Activated CD8-positive, alpha-beta memory T cell treated with anti-CD3 and anti-CD28 coated beads, Interleukin-2, amount 10 ng/mL, durations not matched to agents 7 days and 5 days (primary cell): ENCODE measurements at regions not wholly inside any gene's neighbourhood (a gene's known extent, or its start where the extent isn't known, plus 50 kb on each side); places are given as distances from the start of the nearest gene placed in this dataset.

ENCODE experiments used
- ATAC-seq: fragments of 150-1000 bp; cut with Tn5 transposase; one replicate; pipeline ENCODE4 v1.10.0; 2021; ENCODE audit warnings: moderate library complexity
- CTCF ChIA-PET: fragments of 350-600 bp; sonication (Branson Sonifier 250); formaldehyde crosslinking; loops from one replicate; lab custom pipeline; 2021; ENCODE audit warnings: antibody characterized with exemption; lab: Charles Lee
- DNase-seq: peaks from one replicate; pipeline ENCODE4 v3.0.0-alpha.2; 2020
- H3K27ac Mint-ChIP-seq: one replicate; pipeline ENCODE4 v1.8.0; 2021; ENCODE audit warnings: mild to moderate bottlenecking, mixed read lengths
- H3K27me3 Mint-ChIP-seq: one replicate; pipeline ENCODE4 v1.8.0; 2021; ENCODE audit warnings: mixed read lengths
- H3K36me3 Mint-ChIP-seq: one replicate; pipeline ENCODE4 v1.8.0; 2021; ENCODE audit warnings: mild to moderate bottlenecking, mixed read lengths
- H3K4me1 Mint-ChIP-seq: one replicate; pipeline ENCODE4 v1.8.0; 2021; ENCODE audit warnings: mixed read lengths
- H3K4me3 Mint-ChIP-seq: one replicate; pipeline ENCODE4 v1.8.0; 2021; ENCODE audit warnings: mild to moderate bottlenecking, moderate library complexity, mixed read lengths
- H3K9me3 Mint-ChIP-seq: one replicate; pipeline ENCODE4 v1.8.0; 2022; ENCODE audit warnings: low read depth, mixed read lengths

DNA sequence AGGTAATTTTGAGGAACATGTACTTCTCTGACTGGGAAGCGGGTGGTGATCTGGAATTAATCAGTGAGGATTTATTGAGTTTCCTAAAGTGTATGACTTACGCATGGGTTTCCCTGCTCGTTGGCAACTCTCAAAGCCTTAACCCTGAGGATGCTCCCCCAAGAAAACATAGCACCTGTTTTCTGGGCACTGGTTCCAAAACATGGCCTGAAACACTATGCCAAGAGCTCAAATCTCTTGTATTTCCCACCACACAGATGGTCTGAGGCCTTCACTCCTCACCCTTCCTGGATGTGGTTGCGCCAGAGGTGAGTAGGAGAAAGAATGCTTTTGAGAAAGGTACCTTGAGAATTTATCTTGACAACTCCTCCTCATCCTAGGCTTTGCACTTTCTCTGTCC is 250.4 kb downstream of the FZD1 start:
- DNase-seq: no peak
- no peak overlapping the region for H3K27ac Mint-ChIP-seq
- H3K36me3 Mint-ChIP-seq: no peaks in the 10 kb centered on the region
- ATAC-seq: no peak
- peaks cover 2% of the 10 kb centered on the region for H3K9me3 Mint-ChIP-seq
- no peaks in the 10 kb centered on the region for H3K27me3 Mint-ChIP-seq
- H3K4me1 Mint-ChIP-seq: no peaks in the 10 kb centered on the region
- no peak overlapping the region for H3K4me3 Mint-ChIP-seq
- CTCF ChIA-PET: no interaction called here

GRCh38 chr7:91515961-91516360 is 251.7 kb downstream of the FZD1 start:
- no peak overlapping the region for H3K27ac Mint-ChIP-seq
- H3K36me3 Mint-ChIP-seq: no peaks in the 10 kb centered on the region
- H3K9me3 Mint-ChIP-seq: peaks cover 2% of the 10 kb centered on the region
- ATAC-seq (no peak), DNase-seq (no peak)
- H3K4me3 Mint-ChIP-seq: no peak overlapping the region
- no peaks in the 10 kb centered on the region for H3K27me3 Mint-ChIP-seq
- H3K4me1 Mint-ChIP-seq: no peaks in the 10 kb centered on the region
- CTCF ChIA-PET: interaction anchor here (0.9 kb wide), 1 partner anchor 22 kb away, joined by 3 read pairs; no protein-coding TSS in a partner anchor

- H3K4me3 Mint-ChIP-seq: no peak overlapping the region
- H3K4me1 Mint-ChIP-seq: no peaks in the 10 kb centered on the region
- no peak overlapping the region for H3K27ac Mint-ChIP-seq
- H3K9me3 Mint-ChIP-seq: peaks cover 2% of the 10 kb centered on the region
- DNase-seq (no peak), ATAC-seq (no peak)
- CTCF ChIA-PET: no interaction called here
- H3K27me3 Mint-ChIP-seq: no peaks in the 10 kb centered on the region
- no peaks in the 10 kb centered on the region for H3K36me3 Mint-ChIP-seq
These were observed 253.1 kb downstream of the FZD1 start for GRCh38 chr7:91517201-91517785.

DNA sequence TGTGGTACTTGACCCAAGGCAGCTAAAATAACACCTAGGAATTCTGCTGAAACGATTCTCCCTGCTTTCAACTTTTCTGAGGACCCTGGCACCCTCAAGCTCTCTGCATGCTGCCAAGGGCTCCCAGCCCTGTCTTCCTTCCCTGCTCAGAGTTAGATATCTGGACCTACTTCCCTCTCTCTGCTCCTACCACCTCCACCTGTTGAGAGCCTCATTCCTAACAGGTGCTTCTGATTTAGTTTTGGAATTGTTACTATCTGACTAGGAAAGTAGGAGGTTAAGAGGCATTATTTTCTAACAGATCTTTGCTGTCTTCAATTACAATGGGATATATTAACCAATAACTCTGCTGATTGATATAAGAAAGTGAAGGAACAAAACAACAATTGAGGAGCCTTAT is 253.8 kb downstream of the FZD1 start:
- H3K27ac Mint-ChIP-seq: no peak overlapping the region
- no peak overlapping the region for H3K4me3 Mint-ChIP-seq
- no peaks in the 10 kb centered on the region for H3K27me3 Mint-ChIP-seq
- CTCF ChIA-PET: no interaction called here
- H3K4me1 Mint-ChIP-seq: no peaks in the 10 kb centered on the region
- ATAC-seq (no peak), DNase-seq (no peak)
- H3K9me3 Mint-ChIP-seq: peaks cover 2% of the 10 kb centered on the region
- no peaks in the 10 kb centered on the region for H3K36me3 Mint-ChIP-seq

- DNase-seq (no peak), ATAC-seq (no peak)
- Mint-ChIP-seq H3K36me3 (no peaks in the 10 kb centered on the region), H3K4me3 (no peak overlapping the region), H3K27ac (no peak overlapping the region), H3K27me3 (no peaks in the 10 kb centered on the region), H3K9me3 (peaks cover 2% of the 10 kb centered on the region), H3K4me1 (no peaks in the 10 kb centered on the region)
- CTCF ChIA-PET: no interaction called here
These were observed 255.3 kb downstream of the FZD1 start for GRCh38 chr7:91519241-91520158.

GRCh38 chr7:91520645-91521044 is 256.4 kb downstream of the FZD1 start:
- H3K36me3 Mint-ChIP-seq: no peaks in the 10 kb centered on the region
- DNase-seq (no peak), ATAC-seq (no peak)
- no peaks in the 10 kb centered on the region for H3K4me1 Mint-ChIP-seq
- peaks cover 2% of the 10 kb centered on the region for H3K9me3 Mint-ChIP-seq
- no peaks in the 10 kb centered on the region for H3K27me3 Mint-ChIP-seq
- no peak overlapping the region for H3K27ac Mint-ChIP-seq
- no peak overlapping the region for H3K4me3 Mint-ChIP-seq
- CTCF ChIA-PET: no interaction called here

- Mint-ChIP-seq H3K9me3 (peaks cover 11% of the 10 kb centered on the region), H3K4me1 (no peaks in the 10 kb centered on the region), H3K4me3 (no peak overlapping the region), H3K27ac (no peak overlapping the region), H3K27me3 (no peaks in the 10 kb centered on the region), H3K36me3 (no peaks in the 10 kb centered on the region)
- ATAC-seq (no peak), DNase-seq (no peak)
- CTCF ChIA-PET: interaction anchor here (0.8 kb wide), 1 partner anchor 8 kb away, joined by 3 read pairs; no protein-coding TSS in a partner anchor
These were observed 262.2 kb downstream of the FZD1 start for GRCh38 chr7:91526404-91526803.

DNA sequence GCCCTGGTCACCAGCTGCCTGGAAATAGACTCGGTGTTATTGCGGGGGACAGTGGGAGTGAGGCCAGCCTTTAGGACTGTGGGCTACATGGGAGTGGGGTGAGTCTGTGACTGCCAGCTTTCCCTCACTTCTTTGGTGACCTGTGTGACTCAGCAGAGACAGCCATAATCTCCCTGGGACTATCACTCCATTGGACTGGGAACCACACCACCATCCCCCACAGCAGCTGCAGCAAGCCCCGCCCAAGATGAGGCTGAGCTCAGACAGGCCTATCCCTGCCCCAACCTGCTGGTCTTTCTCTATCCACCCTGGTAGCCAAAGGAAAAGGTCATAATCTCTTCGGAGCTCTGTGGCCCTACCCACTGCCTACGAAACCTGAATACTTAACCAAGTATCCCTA is 263.2 kb downstream of the FZD1 start:
- Mint-ChIP-seq H3K27ac (no peak overlapping the region), H3K4me3 (no peak overlapping the region), H3K36me3 (no peaks in the 10 kb centered on the region), H3K9me3 (peaks cover 11% of the 10 kb centered on the region), H3K27me3 (no peaks in the 10 kb centered on the region), H3K4me1 (no peaks in the 10 kb centered on the region)
- no peak for ATAC-seq
- CTCF ChIA-PET: no interaction called here
- DNase-seq: no peak

DNA sequence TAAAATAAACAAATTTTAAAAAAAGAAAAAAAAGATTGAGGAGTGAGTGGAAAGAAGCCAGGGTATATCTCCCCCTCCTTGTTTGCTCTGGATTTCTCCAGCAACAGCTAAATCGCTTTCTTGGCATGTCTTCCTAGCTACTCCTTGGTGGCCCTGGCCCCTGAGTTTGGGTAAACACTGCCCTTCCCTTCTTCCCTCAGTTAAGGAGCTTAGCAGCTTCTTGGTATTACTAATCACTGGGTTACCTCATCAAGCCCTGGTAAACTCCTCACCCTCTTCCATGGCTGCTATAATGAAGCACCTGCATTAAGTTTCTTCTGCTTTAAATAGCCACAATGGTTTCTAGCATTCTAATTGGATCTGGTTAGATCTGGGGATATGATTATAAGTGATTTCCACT is 269.8 kb downstream of the FZD1 start:
- H3K4me1 Mint-ChIP-seq: no peaks in the 10 kb centered on the region
- no peak overlapping the region for H3K27ac Mint-ChIP-seq
- CTCF ChIA-PET: interaction anchor here (1.0 kb wide), 1 partner anchor 8 kb away, joined by 3 read pairs; no protein-coding TSS in a partner anchor
- H3K4me3 Mint-ChIP-seq: no peak overlapping the region
- ATAC-seq (no peak), DNase-seq (no peak)
- H3K27me3 Mint-ChIP-seq: no peaks in the 10 kb centered on the region
- no peaks in the 10 kb centered on the region for H3K36me3 Mint-ChIP-seq
- H3K9me3 Mint-ChIP-seq: peaks cover 10% of the 10 kb centered on the region

GRCh38 chr7:91537260-91538152 is 273.3 kb downstream of the FZD1 start:
- CTCF ChIA-PET: interaction anchor here (1.4 kb wide), 1 partner anchor 21 kb away, joined by 3 read pairs; no protein-coding TSS in a partner anchor
- Mint-ChIP-seq H3K9me3 (no peaks in the 10 kb centered on the region), H3K36me3 (no peaks in the 10 kb centered on the region), H3K27me3 (no peaks in the 10 kb centered on the region), H3K4me3 (no peak overlapping the region), H3K4me1 (no peaks in the 10 kb centered on the region), H3K27ac (no peak overlapping the region)
- DNase-seq: no peak
- ATAC-seq: no peak

GRCh38 chr7:91541641-91542040 is 277.4 kb downstream of the FZD1 start:
- no peak overlapping the region for H3K27ac Mint-ChIP-seq

GRCh38 chr7:91543646-91544045 is 279.4 kb downstream of the FZD1 start:
- H3K27me3 Mint-ChIP-seq: no peaks in the 10 kb centered on the region
- H3K9me3 Mint-ChIP-seq: no peaks in the 10 kb centered on the region
- no peak for ATAC-seq
- CTCF ChIA-PET: no interaction called here
- DNase-seq: no peak
- H3K4me1 Mint-ChIP-seq: no peaks in the 10 kb centered on the region
- H3K27ac Mint-ChIP-seq: no peak overlapping the region
- H3K4me3 Mint-ChIP-seq: no peak overlapping the region
- no peaks in the 10 kb centered on the region for H3K36me3 Mint-ChIP-seq

More at GRCh38 chr7:91541641-91542040, 277.4 kb downstream of the FZD1 start:
- Mint-ChIP-seq H3K4me3 (no peak overlapping the region), H3K9me3 (no peaks in the 10 kb centered on the region), H3K4me1 (no peaks in the 10 kb centered on the region), H3K27me3 (no peaks in the 10 kb centered on the region), H3K36me3 (no peaks in the 10 kb centered on the region)
- no peak for DNase-seq
- no peak for ATAC-seq
- CTCF ChIA-PET: no interaction called here

- Mint-ChIP-seq H3K4me3 (no peak overlapping the region), H3K36me3 (no peaks in the 10 kb centered on the region), H3K27me3 (no peaks in the 10 kb centered on the region), H3K9me3 (no peaks in the 10 kb centered on the region), H3K4me1 (no peaks in the 10 kb centered on the region), H3K27ac (no peak overlapping the region)
- CTCF ChIA-PET: no interaction called here
- no peak for DNase-seq
- no peak for ATAC-seq
These were observed 285.6 kb downstream of the FZD1 start for GRCh38 chr7:91549878-91550277.
